Ovary (tissue), 7 donors: ENCODE measurements at regions not wholly inside any gene's neighbourhood (a gene's known extent, or its start where the extent isn't known, plus 50 kb on each side); places are given as distances from the start of the nearest gene placed in this dataset.

Experiments
- DNase-seq, 5 donors: peaks; one replicate each; pipeline ENCODE4 v3.0.0-alpha.2; 2019 to 2020
- H3K27ac ChIP-seq, 2 donors: fragments of 200-600 bp; one replicate each; pipeline versions ENCODE4 v1.5.1 to v1.8.0; 2019 to 2022
- H3K27me3 ChIP-seq: fragments of 200-600 bp; one replicate; pipeline ENCODE4 v1.8.0; 2022
- H3K36me3 ChIP-seq: fragments of 200-600 bp; sonication (generic); one replicate; pipeline ENCODE4 v1.5.1; 2019
- H3K4me1 ChIP-seq: one replicate; pipeline ENCODE4 v1.8.1; 2013; ENCODE audit warnings: mild to moderate bottlenecking, moderate library complexity; ENCODE audit not compliant: insufficient read depth
- H3K4me3 ChIP-seq: fragments of 200-600 bp; sonication (generic); one replicate; pipeline ENCODE4 v1.5.1; 2017
- H3K9me3 ChIP-seq, 2 donors: fragments of 200-600 bp in 1 of 2; sonication (generic) in 1 of 2; one replicate each; pipeline versions ENCODE4 v1.5.1 to v1.8.1; 2013 to 2019; ENCODE audit warnings: mild to moderate bottlenecking in 1 of 2, moderate library complexity in 1 of 2
- EP300 ChIP-seq: sonication (generic); formaldehyde crosslinking; IDR thresholded peaks from one replicate; pipeline ENCODE4 v1.6.1; 2017; ENCODE audit warnings: antibody characterized with exemption
- POLR2A ChIP-seq: fragments of 450-650 bp; IDR thresholded peaks from one replicate; pipeline ENCODE4 v1.6.1; 2017; ENCODE audit warnings: antibody characterized with exemption, mild to moderate bottlenecking, moderate library complexity
- WGBS, 3 donors: extraction: QIAGEN DNeasy Blood & Tissue Kit in 1 of 3; methylation state at CpG; one replicate each; pipeline versions ENCODE4 v1.1.5 to v1.1.7; 2013 to 2017; 5-methylcytosine and 5-hydroxymethylcytosine counted together
- intact Hi-C, 4 donors: fragments of 100-400 bp; cut with DNase I; formaldehyde crosslinking; loops; one replicate each; pipeline versions ENCODE4 v1.11.0 to v1.15.1; 2022 to 2023
- TF ChIP-seq, protein P1 (sequence below), 3 donors: fragments of 450-650 bp in 2 of 3; fragments of 200-600 bp in 1 of 3; IDR thresholded peaks; one replicate each; pipeline versions ENCODE4 v1.5.1 to v1.8.0; 2016 to 2022; ENCODE audit warnings: antibody characterized with exemption in 3 of 3, mild to moderate bottlenecking in 1 of 3
- donor health status: DM: no; HTN: no; CAD: no; lungs with moderate emphysema.
- donor health status: DM: no; HTN: no; CAD: no.
- donor health status: Bipolar disorder and iron deficiency.
- donor health status: DM: no; HTN: no; CAD: no.
- donor health status: DM: yes; HTN: yes; CAD: no.

DNA sequence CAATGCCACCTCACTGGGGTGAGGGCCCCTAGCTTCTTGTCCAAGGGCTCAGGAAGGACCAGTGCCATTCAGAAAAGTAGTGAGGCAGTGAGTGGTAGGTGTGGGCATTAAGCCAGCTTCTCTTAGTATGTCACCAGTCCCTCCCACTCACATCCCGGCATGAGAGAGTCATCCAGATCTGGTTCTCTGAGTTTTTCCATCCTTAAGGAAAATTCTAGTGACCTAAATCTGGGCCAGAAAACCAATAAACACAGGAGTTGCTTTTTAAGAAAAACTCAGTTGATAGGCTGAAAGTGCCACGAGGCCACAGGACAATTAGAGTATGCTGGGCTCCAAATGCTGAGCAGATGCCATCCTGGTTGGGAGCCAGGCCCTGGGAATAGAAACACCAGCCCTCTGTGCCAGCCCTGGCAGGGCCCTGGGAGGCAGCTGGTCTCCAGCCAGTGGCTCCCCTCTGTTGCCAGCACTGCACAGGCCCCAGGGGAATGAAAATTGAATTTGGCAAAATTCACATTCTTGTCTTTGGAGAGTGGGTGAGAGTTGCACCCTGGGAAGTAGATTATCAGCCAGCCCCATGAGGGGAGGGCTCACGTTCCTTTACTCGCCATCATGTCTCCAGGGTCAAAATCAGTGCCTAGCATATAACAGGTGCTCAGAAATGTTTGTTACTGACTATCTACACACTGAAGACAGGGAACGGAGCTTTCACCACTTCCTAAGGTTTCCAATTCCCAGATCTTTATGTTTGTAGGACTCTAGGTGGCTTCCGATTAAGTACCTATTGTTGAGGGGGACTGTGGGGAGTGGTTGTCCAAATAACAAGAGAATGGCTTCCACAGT, 52.8 kb downstream of the FAM43A start:
- no peak for TF ChIP-seq EP300
- TF ChIP-seq POLR2A, result no peak
- TF ChIP-seq, protein P1, sequence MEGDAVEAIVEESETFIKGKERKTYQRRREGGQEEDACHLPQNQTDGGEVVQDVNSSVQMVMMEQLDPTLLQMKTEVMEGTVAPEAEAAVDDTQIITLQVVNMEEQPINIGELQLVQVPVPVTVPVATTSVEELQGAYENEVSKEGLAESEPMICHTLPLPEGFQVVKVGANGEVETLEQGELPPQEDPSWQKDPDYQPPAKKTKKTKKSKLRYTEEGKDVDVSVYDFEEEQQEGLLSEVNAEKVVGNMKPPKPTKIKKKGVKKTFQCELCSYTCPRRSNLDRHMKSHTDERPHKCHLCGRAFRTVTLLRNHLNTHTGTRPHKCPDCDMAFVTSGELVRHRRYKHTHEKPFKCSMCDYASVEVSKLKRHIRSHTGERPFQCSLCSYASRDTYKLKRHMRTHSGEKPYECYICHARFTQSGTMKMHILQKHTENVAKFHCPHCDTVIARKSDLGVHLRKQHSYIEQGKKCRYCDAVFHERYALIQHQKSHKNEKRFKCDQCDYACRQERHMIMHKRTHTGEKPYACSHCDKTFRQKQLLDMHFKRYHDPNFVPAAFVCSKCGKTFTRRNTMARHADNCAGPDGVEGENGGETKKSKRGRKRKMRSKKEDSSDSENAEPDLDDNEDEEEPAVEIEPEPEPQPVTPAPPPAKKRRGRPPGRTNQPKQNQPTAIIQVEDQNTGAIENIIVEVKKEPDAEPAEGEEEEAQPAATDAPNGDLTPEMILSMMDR (IDR thresholded peaks at IDR 0.05), result no peak
- Histone ChIP-seq H3K4me1 (no peaks in the 10 kb centered on the region), H3K27me3 (no peaks in the 10 kb centered on the region), H3K36me3 (no peaks in the 10 kb centered on the region), H3K4me3 (no peak overlapping the region), H3K9me3 (no peaks in the 10 kb centered on the region), H3K27ac (no peak overlapping the region)
- WGBS, 3 donors, result 65 to 67% (median 65%) methylated on average over 6 of the region's 6 CpGs
- intact Hi-C loops, result no loop called here
- DNase-seq, result no peak

DNA sequence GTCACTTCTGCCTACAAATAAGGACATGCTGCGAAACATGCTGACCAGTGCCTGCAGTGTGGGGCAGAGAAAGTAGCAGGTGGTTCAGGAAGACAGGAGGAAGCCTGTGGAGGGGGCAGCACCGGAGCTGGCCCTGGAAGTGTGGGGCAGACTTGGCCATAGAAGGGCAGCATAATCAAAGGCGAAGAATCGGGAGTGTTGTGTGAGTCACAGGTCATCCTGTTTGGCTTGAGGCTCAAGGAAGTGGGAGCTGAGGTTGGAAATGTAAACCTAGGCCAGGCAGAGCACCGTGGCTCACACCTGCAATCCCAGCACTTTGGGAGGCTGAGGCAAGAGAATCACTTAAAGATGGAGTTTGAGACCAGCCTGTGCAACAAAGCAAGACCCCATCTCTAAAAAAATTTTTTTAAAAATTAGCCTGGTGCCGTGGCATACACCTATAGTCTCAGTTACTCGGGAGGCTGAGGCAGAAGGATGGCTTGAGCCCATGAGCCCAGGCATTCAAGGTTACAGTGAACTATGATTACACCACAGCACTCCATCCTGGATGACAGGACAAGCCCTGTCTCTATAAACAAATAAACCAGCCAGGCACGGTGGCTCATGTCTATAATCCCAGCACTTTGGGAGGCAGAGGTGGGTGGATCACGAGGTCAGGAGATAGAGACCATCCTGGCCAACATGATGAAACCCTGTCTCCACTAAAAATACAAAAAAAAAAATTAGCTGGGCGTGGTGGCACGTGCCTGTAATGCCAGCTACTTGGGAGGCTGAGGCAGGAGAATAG, 54.0 kb downstream of the FAM43A start:
- DNase-seq, result no peak
- TF ChIP-seq POLR2A, result no peak
- TF ChIP-seq, protein P1 (IDR thresholded peaks at IDR 0.05), result no peak
- no peak for TF ChIP-seq EP300
- intact Hi-C loops, result no loop called here
- Histone ChIP-seq H3K36me3 (no peaks in the 10 kb centered on the region), H3K4me1 (no peaks in the 10 kb centered on the region), H3K4me3 (no peak overlapping the region), H3K27ac (no peak overlapping the region), H3K9me3 (no peaks in the 10 kb centered on the region), H3K27me3 (no peaks in the 10 kb centered on the region)
- WGBS, 3 donors, result 69 to 73% (median 72%) methylated on average over 11 of the region's 11 CpGs

GRCh38 chr3:194740859-194741491, 55.3 kb downstream of the FAM43A start:
- H3K27ac ChIP-seq, result no peak overlapping the region
- TF ChIP-seq, protein P1 (IDR thresholded peaks at IDR 0.05), result no peak
- TF ChIP-seq EP300 (no peak), POLR2A (no peak)
- WGBS, 3 donors, result 56 to 63% (median 62%) methylated on average over 16 of the region's 16 CpGs
- H3K4me1 ChIP-seq, result no peaks in the 10 kb centered on the region
- DNase-seq, result no peak
- no peaks in the 10 kb centered on the region for H3K36me3 ChIP-seq
- H3K4me3 ChIP-seq, result no peak overlapping the region
- H3K27me3 ChIP-seq, result no peaks in the 10 kb centered on the region
- intact Hi-C loops, result no loop called here
- H3K9me3 ChIP-seq, result no peaks in the 10 kb centered on the region

- Histone ChIP-seq H3K4me1 (no peaks in the 10 kb centered on the region), H3K9me3 (no peaks in the 10 kb centered on the region), H3K27ac (no peak overlapping the region), H3K27me3 (no peaks in the 10 kb centered on the region), H3K36me3 (no peaks in the 10 kb centered on the region), H3K4me3 (no peak overlapping the region)
- intact Hi-C loops, result no loop called here
- no peak for DNase-seq
- no peak for TF ChIP-seq EP300
- no peak for TF ChIP-seq POLR2A
- TF ChIP-seq, protein P1 (IDR thresholded peaks at IDR 0.05), result no peak
- 62 to 70% (median 66%) methylated on average over 7 of the region's 7 CpGs for WGBS, 3 donors
Measured at GRCh38 chr3:194741916-194742315, 56.2 kb downstream of the FAM43A start.
